ENCODE measurements at regions not wholly inside any gene's neighbourhood (a gene's known extent, or its start where the extent isn't known, plus 50 kb on each side); places are given as distances from the start of the nearest gene placed in this dataset.

- TF ChIP-seq NFIC (IDR thresholded peaks at IDR 0.05): no peak
Observed at GRCh38 chr16:62832214-62832613, 796.0 kb upstream of the CDH8 start.

DNA sequence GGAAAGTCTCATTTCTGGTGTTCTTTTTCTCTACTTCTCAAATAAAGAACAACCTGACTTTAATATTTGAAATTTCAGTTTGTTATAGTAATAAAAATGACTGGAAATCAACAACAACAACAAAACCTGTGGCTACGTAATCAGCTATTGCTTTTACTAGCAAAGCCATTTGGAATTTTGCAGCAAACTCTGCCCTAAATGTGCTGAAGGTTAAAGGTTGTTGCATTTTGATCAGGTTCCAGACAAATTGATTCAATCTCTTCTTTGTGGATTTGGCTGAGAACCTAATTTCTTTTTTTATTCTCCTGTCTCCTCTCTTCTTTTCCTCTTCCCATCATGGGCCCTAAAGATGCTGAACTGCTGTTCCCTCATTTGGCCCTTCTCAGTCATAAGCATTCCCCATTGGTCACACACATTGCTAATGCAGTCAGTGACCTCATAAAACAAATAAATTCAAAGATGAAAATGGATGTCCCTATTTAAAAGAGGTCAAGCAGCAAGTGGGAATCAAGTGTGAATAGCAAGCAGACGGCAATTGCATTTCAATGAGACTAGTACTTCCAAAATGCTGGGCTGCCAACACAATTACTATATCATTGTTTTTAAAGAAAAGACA, 795.1 kb upstream of the CDH8 start:
- TF ChIP-seq CREB1 (IDR thresholded peaks at IDR 0.05; ENCODE audit: low read depth) (no peak), EGR1 (IDR thresholded peaks at IDR 0.05) (no peak), RAD21 (IDR thresholded peaks at IDR 0.05; ENCODE audit: low read depth) (no peak), USF1 (IDR thresholded peaks at IDR 0.05) (no peak), EP300 (IDR thresholded peaks at IDR 0.05; ENCODE audit: borderline replicate concordance) (no peak), NFIC (IDR thresholded peaks at IDR 0.05) (no peak), CEBPB (IDR thresholded peaks at IDR 0.05) (no peak), TAF1 (IDR thresholded peaks at IDR 0.05; ENCODE audit: low read depth) (no peak), YY1 (IDR thresholded peaks at IDR 0.05; ENCODE audit: low read depth) (no peak), FOXM1 (IDR thresholded peaks at IDR 0.05; ENCODE audit: borderline replicate concordance, low read depth) (no peak), ZBTB7A (IDR thresholded peaks at IDR 0.05; ENCODE audit: low read depth) (no peak), TCF12 (IDR thresholded peaks at IDR 0.05; ENCODE audit: low read depth) (no peak), TEAD4 (IDR thresholded peaks at IDR 0.05) (no peak)
- TF ChIP-seq, protein P1, sequence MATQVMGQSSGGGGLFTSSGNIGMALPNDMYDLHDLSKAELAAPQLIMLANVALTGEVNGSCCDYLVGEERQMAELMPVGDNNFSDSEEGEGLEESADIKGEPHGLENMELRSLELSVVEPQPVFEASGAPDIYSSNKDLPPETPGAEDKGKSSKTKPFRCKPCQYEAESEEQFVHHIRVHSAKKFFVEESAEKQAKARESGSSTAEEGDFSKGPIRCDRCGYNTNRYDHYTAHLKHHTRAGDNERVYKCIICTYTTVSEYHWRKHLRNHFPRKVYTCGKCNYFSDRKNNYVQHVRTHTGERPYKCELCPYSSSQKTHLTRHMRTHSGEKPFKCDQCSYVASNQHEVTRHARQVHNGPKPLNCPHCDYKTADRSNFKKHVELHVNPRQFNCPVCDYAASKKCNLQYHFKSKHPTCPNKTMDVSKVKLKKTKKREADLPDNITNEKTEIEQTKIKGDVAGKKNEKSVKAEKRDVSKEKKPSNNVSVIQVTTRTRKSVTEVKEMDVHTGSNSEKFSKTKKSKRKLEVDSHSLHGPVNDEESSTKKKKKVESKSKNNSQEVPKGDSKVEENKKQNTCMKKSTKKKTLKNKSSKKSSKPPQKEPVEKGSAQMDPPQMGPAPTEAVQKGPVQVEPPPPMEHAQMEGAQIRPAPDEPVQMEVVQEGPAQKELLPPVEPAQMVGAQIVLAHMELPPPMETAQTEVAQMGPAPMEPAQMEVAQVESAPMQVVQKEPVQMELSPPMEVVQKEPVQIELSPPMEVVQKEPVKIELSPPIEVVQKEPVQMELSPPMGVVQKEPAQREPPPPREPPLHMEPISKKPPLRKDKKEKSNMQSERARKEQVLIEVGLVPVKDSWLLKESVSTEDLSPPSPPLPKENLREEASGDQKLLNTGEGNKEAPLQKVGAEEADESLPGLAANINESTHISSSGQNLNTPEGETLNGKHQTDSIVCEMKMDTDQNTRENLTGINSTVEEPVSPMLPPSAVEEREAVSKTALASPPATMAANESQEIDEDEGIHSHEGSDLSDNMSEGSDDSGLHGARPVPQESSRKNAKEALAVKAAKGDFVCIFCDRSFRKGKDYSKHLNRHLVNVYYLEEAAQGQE (IDR thresholded peaks at IDR 0.05; ENCODE audit: low read depth): no peak
- TF ChIP-seq, protein P2, sequence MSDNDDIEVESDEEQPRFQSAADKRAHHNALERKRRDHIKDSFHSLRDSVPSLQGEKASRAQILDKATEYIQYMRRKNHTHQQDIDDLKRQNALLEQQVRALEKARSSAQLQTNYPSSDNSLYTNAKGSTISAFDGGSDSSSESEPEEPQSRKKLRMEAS (IDR thresholded peaks at IDR 0.05): no peak

GRCh38 chr16:62829607-62830006, 793.4 kb upstream of the CDH8 start:
- no peak for TF ChIP-seq NFIC (IDR thresholded peaks at IDR 0.05)
- TF ChIP-seq, protein P1 (IDR thresholded peaks at IDR 0.05; ENCODE audit: low read depth): no peak

DNA sequence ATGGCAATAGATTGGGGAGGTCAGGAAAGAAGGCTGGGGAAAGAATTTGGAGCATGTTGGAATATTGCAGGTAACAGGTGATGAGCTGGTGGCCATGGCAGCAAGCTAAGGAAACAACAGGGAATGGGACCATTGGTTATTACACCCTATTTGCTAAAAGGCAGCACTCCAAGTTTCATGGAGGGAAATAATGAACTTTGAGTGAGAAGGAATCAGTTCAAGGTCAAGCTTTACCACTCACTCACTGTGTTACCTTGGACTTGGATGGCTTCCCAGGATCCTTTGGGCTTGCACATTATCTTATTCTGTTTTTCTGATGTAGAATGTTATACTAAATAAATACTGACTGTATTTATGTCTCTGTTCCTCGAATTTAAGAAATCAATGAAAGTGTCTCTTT, 792.8 kb upstream of the CDH8 start:
- TF ChIP-seq FOXM1 (IDR thresholded peaks at IDR 0.05; ENCODE audit: borderline replicate concordance, low read depth) (no peak), CEBPB (IDR thresholded peaks at IDR 0.05) (no peak), EGR1 (IDR thresholded peaks at IDR 0.05) (no peak), TCF12 (IDR thresholded peaks at IDR 0.05; ENCODE audit: low read depth) (no peak), CREB1 (IDR thresholded peaks at IDR 0.05; ENCODE audit: low read depth) (no peak), USF1 (IDR thresholded peaks at IDR 0.05) (no peak), ZBTB7A (IDR thresholded peaks at IDR 0.05; ENCODE audit: low read depth) (no peak), TAF1 (IDR thresholded peaks at IDR 0.05; ENCODE audit: low read depth) (no peak), EP300 (IDR thresholded peaks at IDR 0.05; ENCODE audit: borderline replicate concordance) (no peak), RAD21 (IDR thresholded peaks at IDR 0.05; ENCODE audit: low read depth) (no peak), TEAD4 (IDR thresholded peaks at IDR 0.05) (no peak), YY1 (IDR thresholded peaks at IDR 0.05; ENCODE audit: low read depth) (no peak), NFIC (IDR thresholded peaks at IDR 0.05) (no peak)
- TF ChIP-seq, protein P1 (IDR thresholded peaks at IDR 0.05; ENCODE audit: low read depth): no peak
- TF ChIP-seq, protein P2 (IDR thresholded peaks at IDR 0.05): no peak

- TF ChIP-seq, protein P2 (IDR thresholded peaks at IDR 0.05): no peak
- no peak for TF ChIP-seq CEBPB (IDR thresholded peaks at IDR 0.05)
- no peak for TF ChIP-seq ZBTB7A (IDR thresholded peaks at IDR 0.05; ENCODE audit: low read depth)
- no peak for TF ChIP-seq YY1 (IDR thresholded peaks at IDR 0.05; ENCODE audit: low read depth)
- no peak for TF ChIP-seq CREB1 (IDR thresholded peaks at IDR 0.05; ENCODE audit: low read depth)
- no peak for TF ChIP-seq USF1 (IDR thresholded peaks at IDR 0.05)
- no peak for TF ChIP-seq TCF12 (IDR thresholded peaks at IDR 0.05; ENCODE audit: low read depth)
- no peak for TF ChIP-seq EGR1 (IDR thresholded peaks at IDR 0.05)
- no peak for TF ChIP-seq EP300 (IDR thresholded peaks at IDR 0.05; ENCODE audit: borderline replicate concordance)
- no peak for TF ChIP-seq TAF1 (IDR thresholded peaks at IDR 0.05; ENCODE audit: low read depth)
- TF ChIP-seq FOXM1 (IDR thresholded peaks at IDR 0.05; ENCODE audit: borderline replicate concordance, low read depth): no peak
- no peak for TF ChIP-seq TEAD4 (IDR thresholded peaks at IDR 0.05)
- no peak for TF ChIP-seq NFIC (IDR thresholded peaks at IDR 0.05)
- TF ChIP-seq RAD21 (IDR thresholded peaks at IDR 0.05; ENCODE audit: low read depth): no peak
- TF ChIP-seq, protein P1 (IDR thresholded peaks at IDR 0.05; ENCODE audit: low read depth): no peak
Observed at GRCh38 chr16:62821824-62822223, 785.6 kb upstream of the CDH8 start.
